ENCODE measurements at regions not wholly inside any gene's neighbourhood (a gene's known extent, or its start where the extent isn't known, plus 50 kb on each side); places are given as distances from the start of the nearest gene placed in this dataset.

- TF ChIP-seq POLR2AphosphoS5 (IDR thresholded peaks at IDR 0.05; ENCODE audit: low read depth, low read length) (no peak), TAF1 (IDR thresholded peaks at IDR 0.05; ENCODE audit: borderline replicate concordance, insufficient read depth, low read length) (no peak), REST (IDR thresholded peaks at IDR 0.05; ENCODE audit: insufficient read depth in 1 of 2, low read depth in 2 of 2, low read length in 2 of 2) (no peak), SIN3A (IDR thresholded peaks at IDR 0.05; ENCODE audit: borderline replicate concordance, insufficient read depth, low read length) (no peak), FOXP2 (optimal IDR thresholded peaks at IDR 0.05; ENCODE audit: borderline replicate concordance, extremely low read depth, extremely low read length, insufficient read depth) (no peak)
These were observed 350.9 kb downstream of the MYCN start for GRCh38 chr2:16291226-16291625.
